HG02623 (cell line): ENCODE measurements at regions not wholly inside any gene's neighbourhood (a gene's known extent, or its start where the extent isn't known, plus 50 kb on each side); places are given as distances from the start of the nearest gene placed in this dataset.

Source experiments
- ATAC-seq: cut with Tn5 transposase; IDR thresholded peaks from one replicate; pipeline ENCODE4 v1.9.1; 2021; ENCODE audit warnings: moderate library complexity; ENCODE audit not compliant: unreplicated experiment

DNA sequence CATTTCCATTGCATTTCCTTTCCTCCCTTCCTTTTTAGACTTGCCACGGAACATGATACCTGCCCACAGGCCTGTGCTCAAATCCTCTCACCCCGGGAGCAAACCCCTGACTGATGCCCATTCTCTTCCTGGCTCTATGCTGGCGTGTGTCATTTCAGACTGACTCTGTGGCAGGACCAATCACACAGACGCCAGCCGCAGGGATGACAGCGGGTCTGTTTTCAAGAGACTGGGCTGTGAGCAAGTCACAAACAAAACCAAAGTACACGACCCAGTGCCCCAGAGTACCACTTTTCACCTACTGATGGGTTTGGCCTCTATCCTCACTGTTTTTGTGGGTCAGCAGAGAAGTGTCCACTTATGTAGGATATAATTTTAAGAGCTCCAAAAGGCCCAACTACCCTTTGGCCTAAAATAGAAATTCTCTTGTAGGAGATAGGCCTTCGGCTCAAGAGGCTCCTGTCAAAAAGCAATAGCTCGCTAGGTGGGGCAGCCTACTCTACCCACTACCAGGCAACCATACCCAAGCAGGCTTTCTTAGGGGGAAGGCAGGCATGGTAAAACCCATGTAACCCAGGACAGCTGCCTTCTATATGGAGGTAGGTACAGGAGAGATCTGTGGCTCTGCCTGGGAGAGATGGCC lies 215.7 kb downstream of the CDC5L start:
- no peak for ATAC-seq

DNA sequence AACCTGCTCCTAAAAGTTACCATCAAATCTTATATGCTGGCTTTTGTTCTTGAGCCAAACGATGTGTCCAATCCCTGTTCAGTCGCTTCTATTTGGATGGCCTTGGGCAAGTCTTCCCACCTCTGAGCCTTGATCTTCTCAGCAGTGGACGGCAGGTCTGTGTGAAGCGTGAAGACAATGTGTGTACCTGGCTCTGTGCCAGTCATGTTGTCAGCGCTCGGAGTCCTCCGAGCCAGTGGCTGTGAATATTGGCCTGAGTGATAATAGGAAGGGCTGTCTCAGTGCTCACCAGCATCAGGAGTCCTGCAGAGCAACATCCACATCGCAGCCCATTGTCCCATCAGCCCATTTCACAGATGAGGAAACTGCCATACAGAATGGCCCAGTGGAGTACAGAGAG lies 219.0 kb downstream of the CDC5L start:
- no peak for ATAC-seq

DNA sequence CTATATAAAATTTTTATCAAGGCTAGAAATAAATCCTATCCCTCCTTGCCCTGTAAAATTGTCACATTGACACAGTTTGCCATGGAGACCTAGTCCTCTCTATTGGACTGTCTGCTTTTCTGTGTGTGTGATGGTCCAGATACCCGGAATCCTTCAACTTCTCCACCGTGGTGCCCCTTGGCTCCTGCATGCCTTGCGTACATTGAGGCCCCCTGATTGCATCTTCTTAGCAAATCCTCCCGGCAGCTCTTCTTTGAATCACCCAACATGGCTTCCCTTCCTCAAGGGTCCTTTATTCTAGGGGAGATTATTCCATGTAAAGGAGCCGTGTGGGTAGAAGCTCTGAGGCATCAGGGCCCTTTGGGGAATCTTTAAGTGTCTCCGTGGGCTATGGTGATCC lies 219.5 kb downstream of the CDC5L start:
- ATAC-seq, result no peak

DNA sequence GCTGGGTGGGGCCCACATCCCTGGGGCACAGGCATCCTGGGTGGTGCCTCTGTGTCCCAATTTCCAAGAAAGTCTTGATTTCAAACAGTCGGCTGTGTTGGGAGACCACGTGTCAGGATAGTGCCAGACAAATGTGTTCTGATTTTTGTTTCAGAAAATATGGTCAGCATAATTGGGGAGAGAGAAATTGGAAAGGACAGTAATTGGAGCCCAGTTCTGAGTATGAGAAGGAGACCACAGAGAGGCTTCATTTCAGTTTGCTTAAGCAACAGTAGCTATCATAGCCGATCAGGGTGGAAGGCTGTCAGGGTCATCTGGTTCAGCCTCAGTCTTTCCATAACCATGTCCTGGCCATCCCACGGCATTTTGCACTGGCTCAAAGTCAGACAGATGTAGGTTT lies 220.7 kb downstream of the CDC5L start:
- ATAC-seq, result no peak

DNA sequence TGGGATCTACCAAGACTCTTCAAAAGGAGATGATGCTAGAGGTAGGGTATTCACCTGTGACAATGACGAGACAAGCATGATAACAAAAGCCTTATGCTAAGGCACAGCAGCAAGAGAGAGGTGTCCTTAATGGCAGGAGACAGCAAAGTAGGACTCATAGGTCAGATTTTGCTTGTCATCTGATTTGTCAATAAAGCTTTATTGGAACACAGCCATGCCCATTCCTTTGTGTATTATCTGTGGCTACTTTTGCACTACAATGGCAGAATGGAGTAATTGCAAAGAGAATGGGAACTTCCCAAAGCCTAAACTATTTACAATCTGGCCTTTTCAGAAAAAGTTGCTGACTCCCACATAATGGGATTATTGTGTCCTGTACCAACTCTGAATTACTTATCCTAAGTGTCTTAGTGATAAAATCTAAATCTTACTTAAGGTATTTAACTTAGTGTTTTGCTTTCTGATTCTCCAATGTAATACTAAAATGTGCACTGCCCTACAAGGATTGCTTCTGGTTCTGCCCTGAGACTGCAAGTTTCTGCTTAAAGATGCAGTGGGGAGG lies 221.6 kb downstream of the CDC5L start:
- ATAC-seq, result no peak

DNA sequence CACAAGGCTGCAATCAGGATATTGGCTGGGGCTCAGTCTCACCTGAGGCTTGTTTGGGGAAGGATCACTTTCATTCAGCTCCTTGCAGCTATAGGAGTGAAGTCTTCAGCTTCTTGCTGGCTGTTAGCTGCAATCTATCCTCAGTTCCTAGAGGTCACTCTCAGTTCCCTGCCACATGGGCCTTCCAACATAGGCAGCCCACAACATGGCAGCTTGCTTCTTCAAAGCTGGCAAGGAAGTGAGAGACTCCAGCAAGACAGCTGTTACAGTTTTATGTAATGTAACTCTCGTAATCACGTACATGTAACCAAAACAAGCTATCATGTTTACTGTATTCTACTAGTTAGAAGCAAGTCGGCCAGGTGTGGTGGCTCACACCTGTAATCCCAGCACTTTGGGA lies 226.9 kb downstream of the CDC5L start:
- ATAC-seq, result no peak

DNA sequence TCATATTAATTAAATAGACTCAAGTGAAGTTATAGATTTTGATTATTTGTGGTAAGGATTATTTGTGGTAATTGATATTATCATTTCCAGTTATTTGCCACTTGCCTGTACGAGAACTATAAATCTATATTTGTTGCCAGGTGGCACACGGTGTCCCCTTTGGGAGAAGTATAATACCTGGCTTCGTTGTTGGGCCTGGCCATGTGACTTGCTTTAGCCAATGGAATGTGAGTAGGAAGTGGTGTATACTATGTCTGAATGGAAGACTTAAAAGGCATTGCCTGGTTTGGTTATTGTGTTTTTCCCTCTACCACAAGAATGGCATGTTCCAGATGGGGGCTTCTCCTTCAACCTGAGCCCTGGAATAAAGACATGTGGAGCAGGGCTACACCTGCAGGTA lies 228.1 kb downstream of the CDC5L start:
- ATAC-seq, result no peak

DNA sequence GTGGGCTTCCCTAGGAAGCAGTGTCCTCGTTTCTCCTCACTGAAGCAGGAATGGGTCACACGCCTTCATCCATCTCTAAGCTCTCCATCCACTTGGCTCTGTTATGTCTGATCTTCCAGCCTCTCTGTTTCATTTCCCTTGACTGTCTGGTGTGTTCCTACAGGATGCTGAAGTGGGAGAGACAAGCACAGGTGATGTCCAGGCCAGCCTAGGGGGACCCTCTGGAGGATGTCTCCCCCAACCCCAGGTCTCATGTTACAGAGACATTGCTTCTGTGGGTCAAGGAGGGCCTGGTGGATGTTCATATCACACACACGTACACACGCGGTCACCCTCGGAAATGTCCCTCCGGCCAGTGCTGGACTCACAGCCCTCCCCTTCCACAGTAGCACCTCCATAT lies 229.9 kb downstream of the CDC5L start:
- no peak for ATAC-seq

DNA sequence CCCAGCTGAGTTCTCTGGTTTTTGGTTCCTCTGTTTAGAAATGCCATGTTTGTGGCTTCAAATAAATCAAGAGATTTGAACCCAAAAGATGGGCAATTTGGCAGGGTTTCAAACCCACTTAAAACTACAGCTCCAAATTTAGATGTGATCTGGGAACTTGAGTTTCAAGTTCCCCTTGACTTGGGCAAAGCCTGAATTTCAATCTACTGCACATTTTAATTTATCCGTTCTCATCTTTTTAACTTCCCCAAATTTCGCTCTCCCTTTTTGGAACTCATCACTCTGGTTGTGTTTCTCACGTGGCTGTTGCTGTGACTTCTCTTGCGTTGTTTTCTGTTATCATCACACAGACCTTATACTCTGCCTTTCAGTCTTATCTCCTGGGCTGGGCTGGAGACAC lies 230.9 kb downstream of the CDC5L start:
- ATAC-seq, result no peak

DNA sequence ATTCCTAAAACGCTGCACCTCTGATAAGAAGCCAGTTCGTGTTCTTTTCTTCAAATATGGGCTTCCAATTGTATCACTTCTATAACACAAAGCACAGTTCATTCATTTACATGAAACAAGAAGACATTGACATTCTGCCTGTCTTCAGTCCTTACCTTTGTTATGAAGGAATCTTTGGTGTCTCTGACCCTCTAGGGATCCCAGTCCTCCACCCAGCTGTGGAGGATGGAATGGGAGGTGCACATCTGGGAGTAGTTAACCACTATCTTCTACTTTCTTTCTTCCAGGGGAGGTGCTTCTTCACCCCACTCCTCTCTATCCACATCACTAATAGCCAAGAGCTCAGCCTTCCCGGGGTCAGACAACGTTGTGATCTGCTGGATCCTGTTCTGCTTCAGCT lies 233.4 kb downstream of the CDC5L start:
- no peak for ATAC-seq

DNA sequence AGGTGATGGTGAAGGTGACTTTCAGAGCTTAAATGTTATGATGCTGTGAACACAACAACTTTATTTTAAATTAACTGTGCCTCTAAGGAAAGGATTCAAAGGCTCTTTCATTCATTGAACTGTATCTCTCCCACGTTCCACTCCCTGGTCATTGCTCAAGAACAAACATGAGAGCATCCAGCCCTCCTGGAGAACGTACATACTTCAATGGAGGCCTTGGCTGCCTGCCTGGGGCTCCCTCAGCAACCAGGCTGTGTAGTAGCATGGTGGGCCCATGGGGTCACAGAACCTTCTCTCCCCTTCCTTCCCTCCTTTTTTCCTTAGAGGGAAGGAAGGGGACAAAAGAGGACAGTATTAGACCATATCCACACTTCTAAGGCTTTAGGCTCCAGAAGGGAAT lies 234.3 kb downstream of the CDC5L start:
- ATAC-seq, result no peak

DNA sequence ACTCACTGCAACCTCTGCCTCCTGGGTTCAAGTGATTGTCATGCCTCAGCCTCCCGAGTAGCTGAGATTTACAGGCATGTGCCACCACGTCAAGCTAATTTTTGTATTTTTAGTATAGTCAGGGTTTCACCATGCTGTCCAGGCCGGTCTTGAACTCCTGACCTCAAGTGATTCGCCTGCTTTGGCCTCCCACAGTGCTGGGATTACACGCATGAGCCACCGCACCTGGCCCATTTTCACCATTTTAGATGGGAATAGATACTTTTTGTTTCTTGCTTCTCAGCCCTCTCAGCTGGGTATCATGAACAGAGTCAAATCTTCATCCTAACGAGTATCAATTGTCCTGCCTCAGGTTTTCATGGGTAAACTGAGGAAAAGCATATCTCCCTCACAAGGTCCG lies 235.0 kb downstream of the CDC5L start:
- no peak for ATAC-seq

DNA sequence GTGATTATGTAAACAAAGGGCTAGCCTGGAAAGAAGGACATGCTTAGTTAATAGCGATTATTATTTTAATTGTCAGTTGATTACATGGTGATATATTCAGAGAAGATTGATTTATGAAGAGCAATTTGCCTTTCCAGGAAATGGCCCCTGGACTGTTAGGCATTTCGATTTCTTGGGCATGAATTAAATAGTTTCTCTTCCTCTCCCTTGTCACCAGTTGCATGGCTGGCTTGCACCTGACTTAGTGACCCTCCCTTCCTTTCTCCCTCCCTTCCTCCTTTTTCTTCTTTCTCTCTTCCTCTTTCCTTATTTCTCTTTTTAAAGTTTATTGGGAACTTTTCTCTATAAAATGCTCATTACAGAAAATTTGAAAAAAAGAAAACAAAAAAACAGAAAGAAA lies 235.4 kb downstream of the CDC5L start:
- no peak for ATAC-seq

DNA sequence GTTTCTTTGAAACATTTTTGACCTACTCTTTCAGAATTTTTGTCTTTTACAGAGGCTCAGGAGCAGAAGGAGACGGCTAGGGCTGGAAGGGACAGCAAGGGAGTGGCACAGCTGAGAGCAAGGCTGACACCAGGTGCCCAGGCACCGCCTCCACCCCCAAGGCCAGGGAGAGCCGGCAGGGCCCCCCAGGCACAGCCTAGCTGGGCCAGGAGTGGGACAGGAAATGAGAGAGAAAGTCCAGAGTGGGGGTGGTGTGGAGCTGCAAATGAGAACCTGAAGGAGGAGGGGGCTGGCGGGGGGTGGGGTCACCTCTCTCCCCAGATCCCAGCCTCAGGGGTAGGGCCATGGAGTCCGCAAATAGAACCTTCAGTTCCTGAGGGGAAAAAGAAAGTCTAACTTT lies 236.7 kb downstream of the CDC5L start:
- ATAC-seq, result no peak

DNA sequence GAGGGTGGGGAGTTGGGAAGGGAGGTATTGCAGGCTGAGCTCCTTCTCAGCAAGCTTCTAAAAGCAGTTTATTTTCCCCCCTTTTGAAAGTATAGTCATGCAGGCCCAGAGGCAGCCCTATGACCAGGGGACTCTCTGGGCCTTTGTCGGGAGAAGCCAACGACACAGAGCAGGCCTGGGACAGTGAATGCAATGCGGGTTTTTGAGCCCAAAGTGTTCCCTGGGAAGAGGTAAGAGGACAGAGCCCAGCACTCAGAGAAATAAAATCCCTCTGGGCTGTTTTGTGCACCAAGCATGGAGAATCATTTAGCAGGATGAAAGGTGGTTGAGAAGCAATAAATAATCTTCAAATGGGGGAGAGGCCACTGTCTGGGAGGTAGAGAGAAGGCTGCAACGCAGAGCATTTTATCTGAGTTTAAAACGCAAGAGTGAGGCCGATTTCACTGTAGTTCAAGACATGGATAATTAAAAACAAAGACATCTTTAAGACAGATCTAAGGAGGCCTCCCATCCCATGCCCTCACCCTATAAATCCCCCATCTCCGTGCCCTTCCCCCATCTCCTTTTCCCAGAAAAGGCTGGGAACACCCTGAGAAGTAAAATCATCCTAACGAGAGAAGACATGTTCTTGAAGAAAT lies 237.5 kb downstream of the CDC5L start:
- ATAC-seq, result no peak

DNA sequence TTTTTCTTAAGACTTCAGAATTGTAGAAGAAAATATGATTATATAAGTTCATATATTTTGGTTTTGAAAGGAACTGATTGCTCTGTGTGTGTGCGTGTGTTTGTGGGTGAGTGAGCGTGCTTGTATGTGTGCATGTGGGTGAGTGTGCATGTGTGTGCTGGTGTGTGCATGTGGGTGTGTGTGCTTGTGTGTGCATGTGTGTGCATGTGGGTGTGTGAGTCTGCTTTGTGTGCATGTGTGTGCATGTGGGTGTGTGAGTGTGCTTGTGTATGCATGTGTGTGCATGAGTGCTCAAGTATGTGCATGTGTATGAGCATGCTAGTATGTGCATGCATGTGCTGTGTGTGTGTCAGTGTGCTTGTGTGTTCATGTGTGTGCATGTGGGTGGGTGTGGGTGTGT lies 238.5 kb downstream of the CDC5L start:
- ATAC-seq, result no peak

DNA sequence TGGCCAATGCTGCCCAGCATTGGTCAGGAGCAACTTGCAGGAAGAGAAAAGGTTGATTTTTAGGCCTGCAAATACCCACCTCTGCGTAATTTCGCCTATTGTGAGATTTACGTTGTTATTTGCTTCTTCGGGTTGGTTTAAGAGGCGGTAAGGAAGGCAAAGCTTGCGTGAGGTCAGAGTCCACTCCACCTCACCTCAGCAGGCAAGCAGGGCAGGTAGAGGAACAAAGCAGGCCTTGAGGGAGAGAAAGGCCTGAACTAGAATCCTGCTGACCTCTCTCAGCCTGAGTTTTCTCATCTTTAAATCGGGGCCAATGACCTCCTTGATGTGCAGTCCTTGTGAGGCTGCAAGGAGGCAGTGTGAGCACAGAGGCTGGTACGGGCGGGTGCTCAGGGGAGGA lies 239.1 kb downstream of the CDC5L start:
- ATAC-seq, result no peak

DNA sequence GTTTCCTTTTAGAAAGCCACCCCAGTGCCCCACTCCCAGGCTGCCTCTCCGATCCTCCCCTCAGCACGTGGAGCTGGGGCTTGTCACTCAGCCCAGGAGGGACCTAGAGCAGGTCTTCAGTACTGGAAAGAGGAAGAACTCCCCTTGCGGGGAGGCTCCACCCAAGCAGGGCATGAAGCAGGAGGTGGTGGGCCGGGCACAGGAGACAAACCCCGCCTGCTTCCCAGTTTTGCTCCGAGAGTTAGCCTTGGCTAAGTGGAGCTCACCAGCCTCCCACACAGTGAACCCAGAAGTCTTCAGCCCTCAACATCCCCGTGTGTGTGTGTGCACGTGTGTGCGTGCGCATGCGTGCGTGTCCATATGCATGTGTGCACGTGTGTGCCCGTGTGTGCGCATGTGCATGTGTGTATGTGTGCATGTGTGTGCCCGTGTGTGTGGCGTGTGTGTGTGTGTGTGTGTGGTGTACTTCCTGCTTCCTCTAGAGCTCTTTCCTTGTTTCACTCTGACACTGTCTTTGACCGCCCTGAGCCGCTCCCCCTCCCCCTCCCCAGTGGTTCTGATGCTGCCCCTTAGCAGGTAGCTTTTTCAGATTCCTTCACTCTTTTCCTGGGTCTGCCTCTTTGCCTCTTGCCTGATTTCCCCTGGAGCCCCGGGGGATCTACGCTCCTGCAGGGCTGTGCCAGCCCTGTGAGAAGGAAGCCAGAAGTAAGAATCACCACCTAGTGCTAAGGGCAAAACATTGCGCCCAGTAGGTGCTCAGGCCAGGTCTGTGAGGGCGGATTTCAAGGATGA lies 239.8 kb downstream of the CDC5L start:
- ATAC-seq, result no peak

DNA sequence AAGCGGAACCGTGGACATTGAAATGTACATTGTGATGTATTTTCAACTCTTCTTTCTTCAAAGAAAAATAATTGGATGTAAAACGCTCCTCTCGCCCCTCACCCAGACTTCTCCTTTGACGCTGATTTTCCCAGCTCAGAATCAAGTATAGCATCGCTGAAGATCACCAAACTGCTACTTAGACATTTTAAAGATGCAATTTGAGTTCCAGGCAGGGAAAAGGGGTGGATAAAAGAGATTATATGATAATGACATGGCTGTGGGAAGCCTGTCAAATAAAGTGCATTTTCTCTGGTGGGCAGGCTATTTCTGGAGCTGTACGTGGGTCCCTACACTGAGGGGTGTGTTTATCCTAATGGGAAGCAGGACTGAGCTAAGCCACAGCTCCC lies 240.4 kb downstream of the CDC5L start:
- no peak for ATAC-seq

DNA sequence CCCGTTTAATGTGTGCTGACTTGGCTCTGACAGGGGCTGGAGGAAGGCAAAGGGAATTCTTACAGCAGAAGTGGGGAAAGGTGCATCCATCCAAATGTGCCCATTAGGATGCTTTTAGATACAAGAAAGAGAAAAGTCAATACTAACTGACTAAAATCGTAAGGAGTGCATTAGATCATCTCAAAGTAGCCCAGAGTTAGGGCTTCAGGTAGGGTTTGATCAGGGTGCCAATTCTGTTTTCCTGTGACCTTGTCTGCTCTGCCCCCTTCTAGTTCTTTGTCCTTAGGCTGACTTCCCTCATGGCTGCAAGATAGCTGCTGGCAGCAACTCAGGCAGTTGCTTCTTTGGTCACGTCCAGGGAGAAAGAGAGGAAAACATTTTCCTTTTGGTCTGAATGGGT lies 240.8 kb downstream of the CDC5L start:
- no peak for ATAC-seq

DNA sequence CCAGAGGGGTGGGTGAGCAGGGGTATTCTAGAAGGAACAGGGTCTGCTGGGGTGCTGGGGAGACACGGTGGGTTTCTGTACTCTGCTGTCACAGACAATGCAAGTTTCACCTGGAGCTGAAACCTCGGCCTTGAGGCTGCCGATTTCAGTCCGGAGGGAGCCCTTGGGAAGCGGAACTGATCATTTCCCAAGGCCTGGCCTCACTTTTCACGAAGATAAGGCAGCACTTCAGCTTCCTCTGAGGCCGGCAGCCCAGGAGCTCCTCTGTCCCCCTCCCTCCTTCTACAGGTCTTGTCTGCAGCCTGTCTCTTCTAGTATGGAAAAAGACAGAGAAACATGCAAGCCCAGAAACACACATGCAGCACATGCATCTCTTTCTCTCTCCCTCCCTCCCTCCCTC lies 242.1 kb downstream of the CDC5L start:
- ATAC-seq, result no peak
